ENCODE measurements at regions not wholly inside any gene's neighbourhood (a gene's known extent, or its start where the extent isn't known, plus 50 kb on each side); places are given as distances from the start of the nearest gene placed in this dataset.

- H3K4me2 ChIP-seq (ENCODE audit: insufficient read depth in 1 of 2, low read depth in 2 of 2, low read length in 2 of 2): no peak overlapping the region
- no peaks in the 10 kb centered on the region for H3K27me3 ChIP-seq (replicated peaks in 1 of 4; ENCODE audit: control insufficient read depth in 3 of 4, extremely low read depth in 1 of 4, insufficient read depth in 3 of 4, low read length in 3 of 4)
- H4K8ac ChIP-seq (ENCODE audit: extremely low read depth, insufficient read depth, low read length): no peak overlapping the region
- H3K4ac ChIP-seq (replicated peaks; ENCODE audit: insufficient read length, low read depth, low read length): no peak overlapping the region
- H2BK5ac ChIP-seq (ENCODE audit: low read depth, low read length): no peak overlapping the region
- H3K9ac ChIP-seq (replicated peaks in 1 of 4; ENCODE audit: extremely low read depth in 1 of 4, low read depth in 3 of 4, low read length in 3 of 4): no peak overlapping the region
- no peaks in the 10 kb centered on the region for H4K20me1 ChIP-seq (replicated peaks in 1 of 2; ENCODE audit: control insufficient read depth in 1 of 2, insufficient read depth in 2 of 2, low read length in 2 of 2)
- 0 out of 4 replicates have a peak, but pooled peaks cover 2 to 3% of the 10 kb centered on the region in 2 experiments for H3K9me3 ChIP-seq (ENCODE audit: insufficient read depth in 2 of 2, low read depth in 1 of 2, low read length in 1 of 2)
- no peaks in the 10 kb centered on the region for H3K36me3 ChIP-seq (ENCODE audit: control insufficient read depth in 2 of 4, insufficient read depth in 4 of 4, low read length in 3 of 4)
- no peak overlapping the region for H3K56ac ChIP-seq (replicated peaks; ENCODE audit: insufficient read length, low read depth, low read length)
- H3K4me1 ChIP-seq (replicated peaks in 1 of 4; ENCODE audit: control insufficient read depth in 3 of 4, insufficient read depth in 4 of 4, low read length in 3 of 4): no peaks in the 10 kb centered on the region; a peak in 1 of 7 replicates
- no peaks in the 10 kb centered on the region for H3K23me2 ChIP-seq (ENCODE audit: low read depth, low read length)
- H2BK120ac ChIP-seq (replicated peaks; ENCODE audit: low read depth, low read length): no peak overlapping the region
- no peak overlapping the region for H2BK15ac ChIP-seq (ENCODE audit: low read length)
- H3K18ac ChIP-seq (ENCODE audit: extremely low read depth, low read length): no peak overlapping the region
- no peak for FAIRE-seq
- H3K79me1 ChIP-seq (ENCODE audit: low read depth, low read length): no peaks in the 10 kb centered on the region
- no peak overlapping the region for H3K14ac ChIP-seq (ENCODE audit: insufficient read length)
- no peak overlapping the region for H4K91ac ChIP-seq (replicated peaks; ENCODE audit: insufficient read length, low read length)
- no peak overlapping the region for H3K23ac ChIP-seq (ENCODE audit: insufficient read length)
- DNase-seq (ENCODE audit: low read depth in 1 of 2, low spot score in 2 of 2): no peak
- CTCF ChIA-PET (ENCODE audit: partially characterized antibody): no interaction called here
- H3K79me2 ChIP-seq (ENCODE audit: control insufficient read depth in 1 of 2, insufficient read depth in 2 of 2, low read length in 2 of 2): no peaks in the 10 kb centered on the region
- H2BK20ac ChIP-seq (ENCODE audit: low read length): no peak overlapping the region
- no peak overlapping the region for H3K27ac ChIP-seq (ENCODE audit: low read depth, low read length)
- H2AK5ac ChIP-seq (ENCODE audit: low read depth, low read length): no peak overlapping the region
- POLR2A ChIA-PET (ENCODE audit: partially characterized antibody): no interaction called here
- H3K4me3 ChIP-seq (ENCODE audit: extremely low read depth in 1 of 4, insufficient read depth in 2 of 4, low read depth in 3 of 4, low read length in 4 of 4): no peak overlapping the region
- H4K5ac ChIP-seq (ENCODE audit: insufficient read length, low read depth, low read length): no peak overlapping the region
- H2AFZ ChIP-seq (ENCODE audit: low read length): no peak overlapping the region
- H2BK12ac ChIP-seq (ENCODE audit: low read depth, low read length): no peak overlapping the region
- 89% methylated on average over 2 of the region's 2 CpGs; no CpG with 5 or more reads in 1 of the 2 experiments for WGBS, 2 experiments (ENCODE audit: extremely low coverage in 1 of 2, insufficient coverage in 1 of 2, insufficient read length in 1 of 2, insufficient replicate concordance in 2 of 2, low coverage in 1 of 2, low lambda C conversion rate in 2 of 2, missing lambda C conversion rate in 1 of 2)
- TF ChIP-seq JUND (IDR thresholded peaks at IDR 0.05; ENCODE audit: low read length) (no peak), RAD21 (IDR thresholded peaks at IDR 0.05 in 1 of 2, conservative IDR thresholded peaks at IDR 0.05 in 1 of 2; ENCODE audit: low read depth in 2 of 2, low read length in 2 of 2) (no peak), EZH2 (IDR thresholded peaks at IDR 0.05; ENCODE audit: low read depth, low read length, severe bottlenecking) (no peak), CTCF (IDR thresholded peaks at IDR 0.05; ENCODE audit: control extremely low read depth in 1 of 3, insufficient read depth in 1 of 3, low read depth in 1 of 3, low read length in 3 of 3) (no peak), GTF2F1 (IDR thresholded peaks at IDR 0.05; ENCODE audit: borderline replicate concordance, low read depth, low read length) (no peak), SIRT6 (IDR thresholded peaks at IDR 0.05; ENCODE audit: low read length) (no peak), PHF8 (conservative IDR thresholded peaks at IDR 0.05; ENCODE audit: low read depth, low read length) (no peak), HDAC6 (IDR thresholded peaks at IDR 0.05; ENCODE audit: low read depth, low read length) (no peak), CREB1 (IDR thresholded peaks at IDR 0.05) (no peak), EGR1 (IDR thresholded peaks at IDR 0.05; ENCODE audit: borderline replicate concordance, low read depth, low read length) (no peak), POLR2AphosphoS5 (IDR thresholded peaks at IDR 0.05; ENCODE audit: low read depth, low read length) (no peak), YY1 (IDR thresholded peaks at IDR 0.05; ENCODE audit: low read depth, low read length) (no peak), RFX5 (IDR thresholded peaks at IDR 0.05; ENCODE audit: borderline replicate concordance, low read depth, low read length) (no peak), SP1 (IDR thresholded peaks at IDR 0.05; ENCODE audit: low read depth, low read length) (no peak)
Measured at GRCh38 chr5:6222899-6223298, 155.4 kb downstream of the MED10 start.

Measured in H1 (cell line).